Spleen (tissue), 11 donors: ENCODE measurements at regions not wholly inside any gene's neighbourhood (a gene's known extent, or its start where the extent isn't known, plus 50 kb on each side); places are given as distances from the start of the nearest gene placed in this dataset.

Experiments used
- DNase-seq: peaks from one replicate; pipeline ENCODE4 v3.0.0-alpha.2; 2020
- H3K27ac ChIP-seq, 8 donors: fragments of 200-600 bp; sonication (generic) in 7 of 8; 1 replicate in 4 of 8; 2 replicates in 4 of 8; pipeline versions ENCODE4 v1.5.0 to v1.8.0; 2016 to 2021; ENCODE audit warnings: inconsistent platforms in 4 of 8, mild to moderate bottlenecking in 4 of 8, moderate library complexity in 1 of 8
- H3K27me3 ChIP-seq, 7 donors: fragments of 200-600 bp; sonication (generic) in 6 of 7; replicated peaks in 1 of 7; 1 replicate in 4 of 7; 2 replicates in 3 of 7; pipeline versions ENCODE4 v1.5.0 to v1.8.0; 2016 to 2021; ENCODE audit warnings: inconsistent platforms in 3 of 7, mild to moderate bottlenecking in 1 of 7
- H3K36me3 ChIP-seq, 6 donors: fragments of 200-600 bp; sonication (generic) in 5 of 6; 1 replicate in 4 of 6; 2 replicates in 2 of 6; pipeline versions ENCODE4 v1.5.0 to v1.8.0; 2016 to 2021; ENCODE audit warnings: inconsistent platforms in 2 of 6
- H3K4me1 ChIP-seq, 6 donors: fragments of 200-600 bp; sonication (generic) in 5 of 6; 1 replicate in 3 of 6; 2 replicates in 3 of 6; pipeline versions ENCODE4 v1.5.0 to v1.8.0; 2016 to 2021; ENCODE audit warnings: inconsistent platforms in 3 of 6
- H3K4me3 ChIP-seq, 8 donors: fragments of 200-600 bp; sonication (generic) in 7 of 8; 1 replicate in 4 of 8; 2 replicates in 4 of 8; pipeline versions ENCODE4 v1.5.0 to v1.8.0; 2016 to 2021; ENCODE audit warnings: inconsistent platforms in 4 of 8, mild to moderate bottlenecking in 4 of 8, moderate library complexity in 2 of 8
- H3K9me3 ChIP-seq, 8 donors: fragments of 200-600 bp; sonication (generic) in 7 of 8; 1 replicate in 4 of 8; 2 replicates in 4 of 8; pipeline versions ENCODE4 v1.5.0 to v1.8.0; 2016 to 2021; ENCODE audit warnings: inconsistent platforms in 4 of 8
- POLR2A ChIP-seq, 3 donors: fragments of 450-650 bp; IDR thresholded peaks; one replicate each; pipeline ENCODE4 v1.5.1; 2017; ENCODE audit warnings: antibody characterized with exemption in 3 of 3, mild to moderate bottlenecking in 1 of 3
- POLR2AphosphoS5 ChIP-seq, 3 donors: sonication (generic); formaldehyde crosslinking; IDR thresholded peaks; one replicate each; pipeline ENCODE4 v1.5.1; 2017; ENCODE audit warnings: antibody characterized with exemption in 3 of 3
- WGBS, 5 donors: extraction: QIAGEN DNeasy Blood & Tissue Kit in 3 of 5; methylation state at CpG; one replicate each; pipeline versions ENCODE4 v1.1.5 to v1.1.7; 2013 to 2018; 5-methylcytosine and 5-hydroxymethylcytosine counted together
- intact Hi-C: fragments of 100-400 bp; cut with DNase I; formaldehyde crosslinking; loops from one replicate; pipeline ENCODE4 v1.15.0; 2023; ENCODE audit warnings: low total_unique reads
- TF ChIP-seq, protein P1 (sequence below), 11 experiments: fragments of 200-600 bp in 7 of 11; fragments of 450-650 bp in 4 of 11; sonication (generic) in 4 of 11; IDR thresholded peaks in 8 of 11; conservative IDR thresholded peaks in 3 of 11; 1 replicate in 7 of 11; 2 replicates in 4 of 11; pipeline versions ENCODE4 v1.4.0 to v1.8.0; 2016 to 2021; ENCODE audit warnings: antibody characterized with exemption in 11 of 11, inconsistent platforms in 4 of 11, mild to moderate bottlenecking in 1 of 11
- donor health status: healthy with polysubstance abuse.
- donor health status: DM: no; HTN: no; CAD: no; lungs with moderate emphysema.
- donor health status: DM: no; HTN: no; CAD: no.
- donor health status: Bipolar disorder and iron deficiency.
- donor health status: healthy.
- donor health status: DM: no; HTN: no; CAD: no.
- donor health status: DM: yes; HTN: yes; CAD: no.

DNA sequence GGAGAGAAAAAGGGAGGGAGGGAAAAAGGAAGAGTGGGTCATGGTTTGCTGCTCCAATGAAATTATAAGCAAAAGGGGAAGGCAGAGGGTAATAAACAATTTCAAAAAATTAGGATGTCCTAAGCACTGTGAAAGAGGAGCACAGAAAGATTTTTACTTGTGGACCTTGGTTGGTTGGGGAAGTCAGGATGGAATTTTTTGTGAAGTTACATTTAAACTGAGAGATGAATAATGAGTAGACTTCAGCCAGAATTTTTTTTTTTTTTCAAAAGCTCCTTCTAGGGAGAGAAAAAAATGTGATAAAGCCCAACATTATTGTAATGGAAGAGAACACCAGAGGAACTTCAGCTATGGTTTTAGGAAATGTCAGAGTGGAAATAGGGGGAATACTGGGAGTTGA, 515.9 kb upstream of the PAPPA start:
- Histone ChIP-seq H3K36me3 (no peaks in the 10 kb centered on the region), H3K27me3 (no peaks in the 10 kb centered on the region), H3K9me3 (no peaks in the 10 kb centered on the region), H3K4me1 (no peaks in the 10 kb centered on the region), H3K4me3 (no peak overlapping the region), H3K27ac (no peak overlapping the region)
- TF ChIP-seq, protein P1, sequence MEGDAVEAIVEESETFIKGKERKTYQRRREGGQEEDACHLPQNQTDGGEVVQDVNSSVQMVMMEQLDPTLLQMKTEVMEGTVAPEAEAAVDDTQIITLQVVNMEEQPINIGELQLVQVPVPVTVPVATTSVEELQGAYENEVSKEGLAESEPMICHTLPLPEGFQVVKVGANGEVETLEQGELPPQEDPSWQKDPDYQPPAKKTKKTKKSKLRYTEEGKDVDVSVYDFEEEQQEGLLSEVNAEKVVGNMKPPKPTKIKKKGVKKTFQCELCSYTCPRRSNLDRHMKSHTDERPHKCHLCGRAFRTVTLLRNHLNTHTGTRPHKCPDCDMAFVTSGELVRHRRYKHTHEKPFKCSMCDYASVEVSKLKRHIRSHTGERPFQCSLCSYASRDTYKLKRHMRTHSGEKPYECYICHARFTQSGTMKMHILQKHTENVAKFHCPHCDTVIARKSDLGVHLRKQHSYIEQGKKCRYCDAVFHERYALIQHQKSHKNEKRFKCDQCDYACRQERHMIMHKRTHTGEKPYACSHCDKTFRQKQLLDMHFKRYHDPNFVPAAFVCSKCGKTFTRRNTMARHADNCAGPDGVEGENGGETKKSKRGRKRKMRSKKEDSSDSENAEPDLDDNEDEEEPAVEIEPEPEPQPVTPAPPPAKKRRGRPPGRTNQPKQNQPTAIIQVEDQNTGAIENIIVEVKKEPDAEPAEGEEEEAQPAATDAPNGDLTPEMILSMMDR (IDR thresholded peaks at IDR 0.05 in 8 of 11, conservative IDR thresholded peaks at IDR 0.05 in 3 of 11): no peak
- no peak for TF ChIP-seq POLR2AphosphoS5 (IDR thresholded peaks at IDR 0.05)
- no peak for TF ChIP-seq POLR2A (IDR thresholded peaks at IDR 0.05)
- intact Hi-C loops: no loop called here
- DNase-seq: no peak

DNA sequence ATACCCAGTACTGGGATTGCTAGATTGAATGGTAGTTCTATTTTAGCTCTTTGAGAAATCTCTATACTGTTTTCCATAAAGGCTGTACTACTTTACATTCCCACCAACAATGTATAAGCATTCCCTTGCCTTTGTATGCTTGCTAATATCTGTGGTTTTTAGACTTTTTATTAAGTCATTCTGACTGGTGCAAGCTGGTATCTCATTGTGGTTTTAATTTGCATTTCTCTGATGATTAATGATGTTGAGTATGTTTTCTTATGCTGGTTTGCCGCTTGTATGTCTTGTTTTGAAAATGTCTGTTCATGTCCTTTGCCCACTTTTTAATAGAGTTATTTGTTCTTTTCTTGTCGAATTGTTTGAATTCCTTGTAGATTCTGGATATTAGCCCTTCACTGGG, 512.7 kb upstream of the PAPPA start:
- no peaks in the 10 kb centered on the region for H3K36me3 ChIP-seq
- intact Hi-C loops: no loop called here
- no peak overlapping the region for H3K4me3 ChIP-seq
- no peak for TF ChIP-seq POLR2AphosphoS5 (IDR thresholded peaks at IDR 0.05)
- no peak for TF ChIP-seq POLR2A (IDR thresholded peaks at IDR 0.05)
- TF ChIP-seq, protein P1 (IDR thresholded peaks at IDR 0.05 in 8 of 11, conservative IDR thresholded peaks at IDR 0.05 in 3 of 11): no peak
- no peaks in the 10 kb centered on the region for H3K4me1 ChIP-seq
- H3K27me3 ChIP-seq: no peaks in the 10 kb centered on the region
- no peaks in the 10 kb centered on the region for H3K9me3 ChIP-seq
- WGBS, 5 donors: 67 to 84% (median 81%) methylated on average over 2 of the region's 2 CpGs
- no peak overlapping the region for H3K27ac ChIP-seq
- no peak for DNase-seq

DNA sequence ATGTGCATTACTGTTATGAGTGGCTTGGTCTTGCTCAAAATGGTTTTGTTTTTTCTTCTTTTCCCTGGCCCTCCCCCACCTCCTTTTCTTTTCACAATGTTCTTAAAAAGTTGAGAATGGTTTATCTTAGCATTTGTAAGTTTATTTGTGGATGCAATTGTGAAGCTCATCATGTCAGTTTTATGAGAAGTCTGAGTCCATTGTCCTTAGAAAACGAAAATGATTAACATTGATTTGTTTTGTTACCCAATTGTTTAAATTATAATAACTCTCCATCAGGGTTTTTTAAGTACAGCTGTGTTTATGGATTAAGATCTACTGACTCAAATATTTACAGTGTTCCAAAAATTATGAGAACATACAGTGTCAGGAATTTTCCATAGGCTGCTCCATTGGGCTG, 511.3 kb upstream of the PAPPA start:
- H3K9me3 ChIP-seq: no peaks in the 10 kb centered on the region
- H3K4me1 ChIP-seq: no peaks in the 10 kb centered on the region
- H3K27me3 ChIP-seq: no peaks in the 10 kb centered on the region
- no peak for DNase-seq
- H3K36me3 ChIP-seq: no peaks in the 10 kb centered on the region
- H3K27ac ChIP-seq: no peak overlapping the region
- H3K4me3 ChIP-seq: no peak overlapping the region
- WGBS, 5 donors: 52 to 84% (median 66%) methylated on average over 1 of the region's 1 CpG
- TF ChIP-seq POLR2A (IDR thresholded peaks at IDR 0.05) (no peak), POLR2AphosphoS5 (IDR thresholded peaks at IDR 0.05) (no peak)
- TF ChIP-seq, protein P1 (IDR thresholded peaks at IDR 0.05 in 8 of 11, conservative IDR thresholded peaks at IDR 0.05 in 3 of 11): no peak
- intact Hi-C loops: no loop called here

DNA sequence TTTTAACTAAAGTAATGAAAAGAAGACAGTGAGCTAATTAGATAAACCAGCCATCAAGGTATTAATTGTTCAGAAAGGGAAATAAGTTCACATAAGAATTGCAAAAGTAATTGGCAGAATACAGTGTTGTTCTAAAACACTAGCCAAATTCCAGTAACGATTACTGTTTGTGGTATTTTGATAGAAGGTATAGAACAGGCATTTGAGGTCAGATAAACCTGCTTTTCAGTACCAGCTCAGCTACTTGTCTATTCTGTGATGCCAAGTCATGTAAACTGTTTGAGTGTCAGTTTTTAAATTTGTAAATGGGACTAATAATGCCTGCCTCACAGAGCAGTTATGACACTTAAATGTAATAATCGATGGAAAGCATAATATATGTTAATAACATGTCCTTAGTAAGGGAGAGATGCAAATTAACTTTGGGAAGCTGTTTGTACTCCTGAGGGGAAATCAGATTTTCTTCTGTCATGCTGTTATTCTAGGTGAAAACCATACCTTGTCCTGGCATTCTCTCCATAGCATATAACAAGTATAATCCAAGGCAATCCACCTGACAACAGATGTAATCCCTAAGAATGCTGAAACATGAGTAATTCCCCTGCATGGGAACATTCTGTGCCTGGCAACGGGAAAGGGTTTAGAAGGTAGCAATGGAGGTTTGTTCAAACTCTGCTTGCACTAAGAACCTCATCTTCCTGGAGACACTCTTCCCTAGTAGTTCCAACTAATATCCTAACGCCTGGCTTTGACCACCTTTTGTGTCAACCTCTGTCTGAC, 509.5 kb upstream of the PAPPA start:
- H3K36me3 ChIP-seq: no peaks in the 10 kb centered on the region
- intact Hi-C loops: no loop called here
- WGBS, 5 donors: 75 to 88% (median 83%) methylated on average over 4 of the region's 4 CpGs

More for the DNA sequence above, 509.5 kb upstream of the PAPPA start:
- Histone ChIP-seq H3K4me1 (no peaks in the 10 kb centered on the region), H3K27me3 (no peaks in the 10 kb centered on the region), H3K27ac (no peak overlapping the region), H3K4me3 (no peak overlapping the region), H3K9me3 (no peaks in the 10 kb centered on the region)
- TF ChIP-seq POLR2AphosphoS5 (IDR thresholded peaks at IDR 0.05): no peak
- TF ChIP-seq POLR2A (IDR thresholded peaks at IDR 0.05): no peak
- TF ChIP-seq, protein P1 (IDR thresholded peaks at IDR 0.05 in 8 of 11, conservative IDR thresholded peaks at IDR 0.05 in 3 of 11): no peak
- DNase-seq: no peak
